Hepatocyte (in vitro differentiated cells): ENCODE measurements at regions not wholly inside any gene's neighbourhood (a gene's known extent, or its start where the extent isn't known, plus 50 kb on each side); places are given as distances from the start of the nearest gene placed in this dataset.

Experiments
- DNase-seq: peaks from one replicate; pipeline ENCODE4 v3.0.0-alpha.2; 2016; ENCODE audit warnings: low spot score
- H2AFZ ChIP-seq: fragments of 200-600 bp; sonication (generic); 2 replicates; pipeline ENCODE4 v1.6.0; 2016; ENCODE audit warnings: antibody characterized with exemption, mild to moderate bottlenecking
- H3K27ac ChIP-seq: fragments of 200-600 bp; sonication (generic); 2 replicates; pipeline ENCODE4 v1.5.1; 2016; ENCODE audit warnings: mild to moderate bottlenecking
- H3K27me3 ChIP-seq: fragments of 200-600 bp; sonication (generic); 2 replicates; pipeline ENCODE4 v1.6.1; 2016
- H3K36me3 ChIP-seq: fragments of 200-600 bp; sonication (generic); replicated peaks from 2 replicates; pipeline ENCODE4 v1.5.1; 2016; ENCODE audit warnings: low read depth; ENCODE audit not compliant: insufficient read depth
- H3K4me1 ChIP-seq: fragments of 200-600 bp; sonication (generic); 2 replicates; pipeline ENCODE4 v1.5.1; 2016; ENCODE audit warnings: mild to moderate bottlenecking, moderate library complexity; ENCODE audit not compliant: insufficient read depth
- H3K4me2 ChIP-seq: fragments of 200-600 bp; sonication (generic); 2 replicates; pipeline ENCODE4 v1.6.0; 2016
- H3K4me3 ChIP-seq: fragments of 200-600 bp; sonication (generic); 2 replicates; pipeline ENCODE4 v1.5.1; 2016; ENCODE audit warnings: mild to moderate bottlenecking
- H3K79me2 ChIP-seq: fragments of 200-600 bp; sonication (generic); 2 replicates; pipeline ENCODE4 v1.6.0; 2017; ENCODE audit warnings: mild to moderate bottlenecking
- H3K9me2 ChIP-seq: fragments of 200-600 bp; sonication (generic); replicated peaks from 2 replicates; pipeline ENCODE4 v1.6.0; 2017; ENCODE audit warnings: mild to moderate bottlenecking; ENCODE audit not compliant: insufficient read depth
- H3K9me3 ChIP-seq: fragments of 200-600 bp; sonication (generic); 2 replicates; pipeline ENCODE4 v1.5.1; 2016; ENCODE audit warnings: low read depth, mild to moderate bottlenecking
- H4K20me1 ChIP-seq: fragments of 200-600 bp; sonication (generic); 2 replicates; pipeline ENCODE4 v1.6.0; 2016; ENCODE audit warnings: mild to moderate bottlenecking; ENCODE audit not compliant: insufficient read depth, poor library complexity, severe bottlenecking
- EZH2 ChIP-seq: fragments of 200-600 bp; sonication (generic); IDR thresholded peaks from 2 replicates; pipeline ENCODE4 v1.6.1; 2016; ENCODE audit warnings: antibody characterized with exemption, mild to moderate bottlenecking, borderline replicate concordance
- EZH2phosphoT487 ChIP-seq: fragments of 200-600 bp; sonication (generic); IDR thresholded peaks from one replicate; pipeline ENCODE4 v1.6.1; 2018; ENCODE audit warnings: antibody characterized with exemption, mild to moderate bottlenecking, low read depth, moderate library complexity; ENCODE audit not compliant: unreplicated experiment, severe bottlenecking
- WGBS: methylation state at CpG from one replicate; pipeline ENCODE4 v1.1.6; 2016; ENCODE audit warnings: low lambda C conversion rate; ENCODE audit errors: missing lambda C conversion rate; 5-methylcytosine and 5-hydroxymethylcytosine counted together
- TF ChIP-seq, protein P1 (sequence below): fragments of 200-600 bp; sonication (generic); IDR thresholded peaks from 2 replicates; pipeline ENCODE4 v1.5.1; 2016; ENCODE audit warnings: antibody characterized with exemption, mild to moderate bottlenecking; ENCODE audit not compliant: poor library complexity

DNA sequence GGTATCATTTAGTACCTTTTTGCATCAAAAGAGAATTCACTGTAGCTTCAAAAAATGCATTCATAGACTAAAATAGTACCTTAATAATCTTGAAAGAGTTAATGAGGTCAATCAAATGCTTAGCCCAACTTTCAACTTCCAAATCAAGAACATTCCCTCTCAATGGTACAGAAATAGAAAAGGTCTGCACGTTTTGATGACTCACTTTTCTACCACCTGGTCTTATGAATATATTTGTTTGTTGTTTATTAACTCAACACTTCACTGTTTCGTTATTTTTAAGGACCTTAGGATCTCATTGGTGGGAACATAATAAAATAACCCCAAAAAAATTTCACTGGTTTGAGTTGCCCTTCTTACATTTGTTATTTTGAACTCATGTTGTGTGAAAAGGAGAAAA is 229.5 kb downstream of the MEF2C start:
- H3K4me1 ChIP-seq = no peaks in the 10 kb centered on the region
- H4K20me1 ChIP-seq = no peaks in the 10 kb centered on the region
- no peak overlapping the region for H3K4me3 ChIP-seq
- peaks cover 34% of the 10 kb centered on the region for H3K27me3 ChIP-seq
- no peaks in the 10 kb centered on the region for H3K36me3 ChIP-seq
- no peak for TF ChIP-seq EZH2phosphoT487
- TF ChIP-seq EZH2 = no peak
- TF ChIP-seq, protein P1, sequence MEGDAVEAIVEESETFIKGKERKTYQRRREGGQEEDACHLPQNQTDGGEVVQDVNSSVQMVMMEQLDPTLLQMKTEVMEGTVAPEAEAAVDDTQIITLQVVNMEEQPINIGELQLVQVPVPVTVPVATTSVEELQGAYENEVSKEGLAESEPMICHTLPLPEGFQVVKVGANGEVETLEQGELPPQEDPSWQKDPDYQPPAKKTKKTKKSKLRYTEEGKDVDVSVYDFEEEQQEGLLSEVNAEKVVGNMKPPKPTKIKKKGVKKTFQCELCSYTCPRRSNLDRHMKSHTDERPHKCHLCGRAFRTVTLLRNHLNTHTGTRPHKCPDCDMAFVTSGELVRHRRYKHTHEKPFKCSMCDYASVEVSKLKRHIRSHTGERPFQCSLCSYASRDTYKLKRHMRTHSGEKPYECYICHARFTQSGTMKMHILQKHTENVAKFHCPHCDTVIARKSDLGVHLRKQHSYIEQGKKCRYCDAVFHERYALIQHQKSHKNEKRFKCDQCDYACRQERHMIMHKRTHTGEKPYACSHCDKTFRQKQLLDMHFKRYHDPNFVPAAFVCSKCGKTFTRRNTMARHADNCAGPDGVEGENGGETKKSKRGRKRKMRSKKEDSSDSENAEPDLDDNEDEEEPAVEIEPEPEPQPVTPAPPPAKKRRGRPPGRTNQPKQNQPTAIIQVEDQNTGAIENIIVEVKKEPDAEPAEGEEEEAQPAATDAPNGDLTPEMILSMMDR = no peak
- no peak overlapping the region for H2AFZ ChIP-seq
- no peaks in the 10 kb centered on the region for H3K9me2 ChIP-seq
- H3K27ac ChIP-seq = no peak overlapping the region
- no peaks in the 10 kb centered on the region for H3K9me3 ChIP-seq
- 60% methylated on average over 2 of the region's 2 CpGs for WGBS
- no peak overlapping the region for H3K4me2 ChIP-seq
- no peaks in the 10 kb centered on the region for H3K79me2 ChIP-seq
- DNase-seq = no peak

- Histone ChIP-seq H3K9me3 (no peaks in the 10 kb centered on the region), H3K4me3 (no peak overlapping the region), H2AFZ (no peak overlapping the region), H3K79me2 (no peaks in the 10 kb centered on the region), H4K20me1 (no peaks in the 10 kb centered on the region), H3K9me2 (no peaks in the 10 kb centered on the region), H3K4me1 (no peaks in the 10 kb centered on the region), H3K4me2 (no peak overlapping the region), H3K36me3 (no peaks in the 10 kb centered on the region), H3K27ac (no peak overlapping the region), H3K27me3 (peaks cover 14% of the 10 kb centered on the region)
- DNase-seq = no peak
- TF ChIP-seq EZH2phosphoT487 (no peak), EZH2 (no peak)
- TF ChIP-seq, protein P1 = no peak
- whole genome bisulfite sequencing = 79% methylated on average over 2 of the region's 2 CpGs
Measured at GRCh38 chr5:88647901-88648300, 235.1 kb downstream of the MEF2C start.

GRCh38 chr5:88646866-88647265 is 236.1 kb downstream of the MEF2C start:
- peaks cover 14% of the 10 kb centered on the region for H3K27me3 ChIP-seq
- DNase-seq = no peak
- TF ChIP-seq EZH2phosphoT487 (no peak), EZH2 (no peak)
- TF ChIP-seq, protein P1 = no peak
- no peaks in the 10 kb centered on the region for H3K36me3 ChIP-seq
- H3K79me2 ChIP-seq = no peaks in the 10 kb centered on the region
- 87% methylated on average over 1 of the region's 1 CpG for WGBS
- H4K20me1 ChIP-seq = no peaks in the 10 kb centered on the region
- no peak overlapping the region for H3K27ac ChIP-seq
- H3K4me3 ChIP-seq = no peak overlapping the region
- H2AFZ ChIP-seq = no peak overlapping the region
- H3K9me3 ChIP-seq = no peaks in the 10 kb centered on the region
- H3K4me2 ChIP-seq = no peak overlapping the region
- no peaks in the 10 kb centered on the region for H3K4me1 ChIP-seq
- H3K9me2 ChIP-seq = no peaks in the 10 kb centered on the region

DNA sequence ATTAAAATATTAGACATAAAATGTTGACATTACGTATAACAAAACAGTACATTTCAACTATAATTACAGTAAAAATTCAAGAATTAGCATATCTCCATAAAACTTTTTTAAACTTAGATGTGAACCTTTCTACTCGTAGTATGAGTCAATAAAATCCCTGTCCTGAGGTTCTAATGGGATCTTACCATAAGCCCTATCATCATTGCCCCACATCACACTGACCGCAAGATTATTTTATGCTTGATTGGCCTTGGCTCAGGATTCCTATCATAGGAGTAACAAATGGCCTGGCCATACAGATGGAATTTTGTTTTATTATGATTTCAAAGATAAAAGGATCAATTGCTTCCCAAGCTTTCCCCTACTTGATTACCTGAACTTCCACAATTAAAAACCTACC is 238.3 kb downstream of the MEF2C start:
- Histone ChIP-seq H3K79me2 (no peaks in the 10 kb centered on the region), H3K9me2 (no peaks in the 10 kb centered on the region), H3K4me2 (no peak overlapping the region), H3K36me3 (no peaks in the 10 kb centered on the region), H3K4me3 (no peak overlapping the region), H3K27me3 (peaks cover 14% of the 10 kb centered on the region), H2AFZ (no peak overlapping the region), H3K9me3 (no peaks in the 10 kb centered on the region), H4K20me1 (no peaks in the 10 kb centered on the region), H3K27ac (no peak overlapping the region), H3K4me1 (no peaks in the 10 kb centered on the region)
- WGBS = 82% methylated on average over 3 of the region's 3 CpGs
- no peak for TF ChIP-seq EZH2
- TF ChIP-seq, protein P1 = no peak
- no peak for TF ChIP-seq EZH2phosphoT487
- DNase-seq = no peak
